ENCODE measurements at regions not wholly inside any gene's neighbourhood (a gene's known extent, or its start where the extent isn't known, plus 50 kb on each side); places are given as distances from the start of the nearest gene placed in this dataset.

GRCh38 chr2:145845207-145845894 lies 1325.4 kb upstream of the ZEB2 start:
- DNase-seq (ENCODE audit: low read depth in 2 of 2, low spot score in 1 of 2) = no peak

- no peak for DNase-seq (ENCODE audit: low read depth in 2 of 2, low spot score in 1 of 2)
Observed at GRCh38 chr2:145841973-145842372, 1322.1 kb upstream of the ZEB2 start.

GRCh38 chr2:145836986-145837385 lies 1317.1 kb upstream of the ZEB2 start:
- no peak for DNase-seq (ENCODE audit: low read depth in 2 of 2, low spot score in 1 of 2)

- no peak for DNase-seq (ENCODE audit: low read depth in 2 of 2, low spot score in 1 of 2)
Observed at GRCh38 chr2:145835665-145836064, 1315.7 kb upstream of the ZEB2 start.

- no peak for DNase-seq (ENCODE audit: low read depth in 2 of 2, low spot score in 1 of 2)
Observed at GRCh38 chr2:145832681-145833080, 1312.8 kb upstream of the ZEB2 start.

GRCh38 chr2:145829931-145830330 lies 1310.0 kb upstream of the ZEB2 start:
- DNase-seq (ENCODE audit: low read depth in 2 of 2, low spot score in 1 of 2) = no peak

- DNase-seq (ENCODE audit: low read depth in 2 of 2, low spot score in 1 of 2) = no peak
Observed at GRCh38 chr2:145827235-145827634, 1307.3 kb upstream of the ZEB2 start.

GRCh38 chr2:145824384-145824783 lies 1304.5 kb upstream of the ZEB2 start:
- DNase-seq (ENCODE audit: low read depth in 2 of 2, low spot score in 1 of 2) = no peak

GRCh38 chr2:145822892-145823534 lies 1303.1 kb upstream of the ZEB2 start:
- DNase-seq (ENCODE audit: low read depth in 2 of 2, low spot score in 1 of 2) = no peak

- no peak for DNase-seq (ENCODE audit: low read depth in 2 of 2, low spot score in 1 of 2)
Observed at GRCh38 chr2:145820651-145821050, 1300.7 kb upstream of the ZEB2 start.

GRCh38 chr2:145818890-145819504 lies 1299.1 kb upstream of the ZEB2 start:
- no peak for DNase-seq (ENCODE audit: low read depth in 2 of 2, low spot score in 1 of 2)

- no peak for DNase-seq (ENCODE audit: low read depth in 2 of 2, low spot score in 1 of 2)
Observed at GRCh38 chr2:145815933-145816332, 1296.0 kb upstream of the ZEB2 start.

- no peak for DNase-seq (ENCODE audit: low read depth in 2 of 2, low spot score in 1 of 2)
Observed at GRCh38 chr2:145813481-145813880, 1293.6 kb upstream of the ZEB2 start.

- no peak for DNase-seq (ENCODE audit: low read depth in 2 of 2, low spot score in 1 of 2)
Observed at GRCh38 chr2:145812165-145812554, 1292.2 kb upstream of the ZEB2 start.

- DNase-seq (ENCODE audit: low read depth in 2 of 2, low spot score in 1 of 2) = no peak
Observed at GRCh38 chr2:145811276-145812164, 1291.6 kb upstream of the ZEB2 start.

- DNase-seq (ENCODE audit: low read depth in 2 of 2, low spot score in 1 of 2) = no peak
Observed at GRCh38 chr2:145807968-145808367, 1288.0 kb upstream of the ZEB2 start.

- DNase-seq (ENCODE audit: low read depth in 2 of 2, low spot score in 1 of 2) = no peak
Observed at GRCh38 chr2:145807554-145807953, 1287.6 kb upstream of the ZEB2 start.

GRCh38 chr2:145806546-145806945 lies 1286.6 kb upstream of the ZEB2 start:
- DNase-seq (ENCODE audit: low read depth in 2 of 2, low spot score in 1 of 2) = no peak

GRCh38 chr2:145802133-145802532 lies 1282.2 kb upstream of the ZEB2 start:
- no peak for DNase-seq (ENCODE audit: low read depth in 2 of 2, low spot score in 1 of 2)

- DNase-seq (ENCODE audit: low read depth in 2 of 2, low spot score in 1 of 2) = no peak
Observed at GRCh38 chr2:145801210-145801609, 1281.3 kb upstream of the ZEB2 start.

Measured in stimulated activated CD8-positive, alpha-beta memory T cell treated with anti-CD3 and anti-CD28 coated beads, Interleukin-4, amount 100 ng/mL, for 1 hour (primary cell).